ENCODE measurements at regions not wholly inside any gene's neighbourhood (a gene's known extent, or its start where the extent isn't known, plus 50 kb on each side); places are given as distances from the start of the nearest gene placed in this dataset.

DNA sequence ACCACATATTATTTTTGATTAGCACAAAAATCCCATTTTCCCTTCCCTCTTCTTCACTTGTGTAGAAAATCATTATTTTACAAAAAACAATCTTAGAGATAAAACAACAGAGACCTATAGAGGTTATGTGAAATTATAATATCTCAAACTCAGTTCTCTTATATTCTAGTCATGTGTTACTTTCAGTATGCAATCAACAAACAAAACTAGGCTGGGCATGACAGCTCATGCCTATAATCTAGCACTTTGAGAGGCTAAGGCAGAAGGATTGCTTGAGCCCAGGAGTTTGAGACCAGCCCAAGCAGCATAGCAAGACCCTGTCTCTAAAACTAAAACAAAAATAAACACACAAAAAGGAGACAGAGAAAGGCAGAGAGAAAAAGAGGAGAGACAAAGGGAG lies 211.4 kb upstream of the SGK1 start:
- Histone ChIP-seq H3K27ac (ENCODE audit: low read depth, low read length) (no peak overlapping the region), H4K5ac (ENCODE audit: insufficient read length, low read depth, low read length) (no peak overlapping the region), H3K4me3 (ENCODE audit: extremely low read depth in 1 of 4, insufficient read depth in 2 of 4, low read depth in 3 of 4, low read length in 4 of 4) (no peak overlapping the region), H2BK20ac (ENCODE audit: low read length) (no peak overlapping the region), H3K4me1 (replicated peaks in 1 of 4; ENCODE audit: control insufficient read depth in 3 of 4, insufficient read depth in 4 of 4, low read length in 3 of 4) (no peaks in the 10 kb centered on the region; a peak in 1 of 7 replicates), H3K9me3 (ENCODE audit: insufficient read depth in 2 of 2, low read depth in 1 of 2, low read length in 1 of 2) (no peaks in the 10 kb centered on the region), H3K14ac (ENCODE audit: insufficient read length) (no peak overlapping the region), H3K23me2 (ENCODE audit: low read depth, low read length) (no peaks in the 10 kb centered on the region), H3K36me3 (ENCODE audit: control insufficient read depth in 2 of 4, insufficient read depth in 4 of 4, low read length in 3 of 4) (no peaks in the 10 kb centered on the region), H3K27me3 (replicated peaks in 1 of 4; ENCODE audit: control insufficient read depth in 3 of 4, extremely low read depth in 1 of 4, insufficient read depth in 3 of 4, low read length in 3 of 4) (no peaks in the 10 kb centered on the region), H3K23ac (ENCODE audit: insufficient read length) (no peak overlapping the region), H2BK12ac (ENCODE audit: low read depth, low read length) (no peak overlapping the region), H2BK15ac (ENCODE audit: low read length) (no peak overlapping the region), H3K9ac (replicated peaks in 1 of 4; ENCODE audit: extremely low read depth in 1 of 4, low read depth in 3 of 4, low read length in 3 of 4) (no peak overlapping the region), H4K20me1 (replicated peaks in 1 of 2; ENCODE audit: control insufficient read depth in 1 of 2, insufficient read depth in 2 of 2, low read length in 2 of 2) (no peaks in the 10 kb centered on the region), H2BK120ac (replicated peaks; ENCODE audit: low read depth, low read length) (no peak overlapping the region), H4K8ac (ENCODE audit: extremely low read depth, insufficient read depth, low read length) (no peak overlapping the region), H2AK5ac (ENCODE audit: low read depth, low read length) (no peak overlapping the region), H3K56ac (replicated peaks; ENCODE audit: insufficient read length, low read depth, low read length) (no peak overlapping the region), H3K79me2 (ENCODE audit: control insufficient read depth in 1 of 2, insufficient read depth in 2 of 2, low read length in 2 of 2) (no peaks in the 10 kb centered on the region), H2AFZ (ENCODE audit: low read length) (no peak overlapping the region), H3K18ac (ENCODE audit: extremely low read depth, low read length) (no peak overlapping the region), H3K4ac (replicated peaks; ENCODE audit: insufficient read length, low read depth, low read length) (no peak overlapping the region), H3K79me1 (ENCODE audit: low read depth, low read length) (no peaks in the 10 kb centered on the region), H2BK5ac (ENCODE audit: low read depth, low read length) (no peak overlapping the region), H3K4me2 (ENCODE audit: insufficient read depth in 1 of 2, low read depth in 2 of 2, low read length in 2 of 2) (no peak overlapping the region), H4K91ac (replicated peaks; ENCODE audit: insufficient read length, low read length) (no peak overlapping the region)
- CTCF ChIA-PET (ENCODE audit: partially characterized antibody) = interaction anchor here (0.6 to 1.5 kb wide), 2 partner anchors 27 to 112 kb away, joined by 3 to 4 read pairs; no protein-coding TSS in a partner anchor
- FAIRE-seq (no peak), DNase-seq (ENCODE audit: low read depth in 1 of 2, low spot score in 2 of 2) (no peak)
- POLR2A ChIA-PET (ENCODE audit: partially characterized antibody) = no interaction called here
- TF ChIP-seq, protein P1, sequence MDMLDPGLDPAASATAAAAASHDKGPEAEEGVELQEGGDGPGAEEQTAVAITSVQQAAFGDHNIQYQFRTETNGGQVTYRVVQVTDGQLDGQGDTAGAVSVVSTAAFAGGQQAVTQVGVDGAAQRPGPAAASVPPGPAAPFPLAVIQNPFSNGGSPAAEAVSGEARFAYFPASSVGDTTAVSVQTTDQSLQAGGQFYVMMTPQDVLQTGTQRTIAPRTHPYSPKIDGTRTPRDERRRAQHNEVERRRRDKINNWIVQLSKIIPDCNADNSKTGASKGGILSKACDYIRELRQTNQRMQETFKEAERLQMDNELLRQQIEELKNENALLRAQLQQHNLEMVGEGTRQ (IDR thresholded peaks at IDR 0.05; ENCODE audit: low read length) = no peak
- TF ChIP-seq ASH2L (IDR thresholded peaks at IDR 0.05; ENCODE audit: low read length) (no peak), BRCA1 (IDR thresholded peaks at IDR 0.05; ENCODE audit: low read depth, low read length) (no peak), KDM4A (IDR thresholded peaks at IDR 0.05; ENCODE audit: low read depth, low read length, severe bottlenecking) (no peak), SP4 (IDR thresholded peaks at IDR 0.05; ENCODE audit: low read length) (no peak), POLR2A (IDR thresholded peaks at IDR 0.05; ENCODE audit: control extremely low read depth in 1 of 2, low read depth in 2 of 2, low read length in 2 of 2) (no peak), GABPA (IDR thresholded peaks at IDR 0.05; ENCODE audit: borderline replicate concordance, insufficient read depth, low read length) (no peak), YY1 (IDR thresholded peaks at IDR 0.05; ENCODE audit: low read depth, low read length) (no peak), SP2 (IDR thresholded peaks at IDR 0.05; ENCODE audit: low read length) (no peak), JUND (IDR thresholded peaks at IDR 0.05; ENCODE audit: low read length) (no peak)
